WI38 (cell line): ENCODE measurements at regions not wholly inside any gene's neighbourhood (a gene's known extent, or its start where the extent isn't known, plus 50 kb on each side); places are given as distances from the start of the nearest gene placed in this dataset.

Source experiments
- H3K4me3 ChIP-seq: 2 replicates; pipeline ENCODE4 v1.5.1; 2011; ENCODE audit warnings: low read depth, mild to moderate bottlenecking, control low read depth, low read length
- TF ChIP-seq, protein P1 (sequence below): IDR thresholded peaks from 2 replicates; pipeline ENCODE4 v1.5.1; 2012; ENCODE audit warnings: low read depth, mild to moderate bottlenecking, control low read depth, low read length

DNA sequence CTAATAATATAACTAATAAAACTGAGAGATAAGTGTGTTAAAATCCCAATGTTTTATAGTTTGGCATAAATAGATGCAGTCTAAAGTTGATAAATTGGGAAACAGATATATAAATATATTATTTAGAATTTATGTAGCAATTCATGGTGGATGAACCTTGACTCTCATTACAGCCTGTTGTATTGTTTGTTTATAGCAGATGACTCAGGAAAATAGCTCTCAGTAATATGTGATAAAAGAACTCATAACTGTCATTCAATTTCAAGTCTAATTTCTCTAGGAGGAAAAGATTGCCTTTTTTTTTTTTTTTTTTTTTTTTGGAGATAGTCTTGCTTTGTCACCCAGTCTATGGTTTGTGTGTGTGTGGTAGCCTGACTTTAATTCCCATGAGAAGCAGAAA is 603.2 kb upstream of the PKN2 start:
- TF ChIP-seq, protein P1, sequence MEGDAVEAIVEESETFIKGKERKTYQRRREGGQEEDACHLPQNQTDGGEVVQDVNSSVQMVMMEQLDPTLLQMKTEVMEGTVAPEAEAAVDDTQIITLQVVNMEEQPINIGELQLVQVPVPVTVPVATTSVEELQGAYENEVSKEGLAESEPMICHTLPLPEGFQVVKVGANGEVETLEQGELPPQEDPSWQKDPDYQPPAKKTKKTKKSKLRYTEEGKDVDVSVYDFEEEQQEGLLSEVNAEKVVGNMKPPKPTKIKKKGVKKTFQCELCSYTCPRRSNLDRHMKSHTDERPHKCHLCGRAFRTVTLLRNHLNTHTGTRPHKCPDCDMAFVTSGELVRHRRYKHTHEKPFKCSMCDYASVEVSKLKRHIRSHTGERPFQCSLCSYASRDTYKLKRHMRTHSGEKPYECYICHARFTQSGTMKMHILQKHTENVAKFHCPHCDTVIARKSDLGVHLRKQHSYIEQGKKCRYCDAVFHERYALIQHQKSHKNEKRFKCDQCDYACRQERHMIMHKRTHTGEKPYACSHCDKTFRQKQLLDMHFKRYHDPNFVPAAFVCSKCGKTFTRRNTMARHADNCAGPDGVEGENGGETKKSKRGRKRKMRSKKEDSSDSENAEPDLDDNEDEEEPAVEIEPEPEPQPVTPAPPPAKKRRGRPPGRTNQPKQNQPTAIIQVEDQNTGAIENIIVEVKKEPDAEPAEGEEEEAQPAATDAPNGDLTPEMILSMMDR: no peak
- no peak overlapping the region for H3K4me3 ChIP-seq

GRCh38 chr1:88088481-88088880 is 595.6 kb upstream of the PKN2 start:
- TF ChIP-seq, protein P1: no peak
- H3K4me3 ChIP-seq: no peak overlapping the region

GRCh38 chr1:88089961-88090360 is 594.1 kb upstream of the PKN2 start:
- no peak overlapping the region for H3K4me3 ChIP-seq
- TF ChIP-seq, protein P1: no peak

DNA sequence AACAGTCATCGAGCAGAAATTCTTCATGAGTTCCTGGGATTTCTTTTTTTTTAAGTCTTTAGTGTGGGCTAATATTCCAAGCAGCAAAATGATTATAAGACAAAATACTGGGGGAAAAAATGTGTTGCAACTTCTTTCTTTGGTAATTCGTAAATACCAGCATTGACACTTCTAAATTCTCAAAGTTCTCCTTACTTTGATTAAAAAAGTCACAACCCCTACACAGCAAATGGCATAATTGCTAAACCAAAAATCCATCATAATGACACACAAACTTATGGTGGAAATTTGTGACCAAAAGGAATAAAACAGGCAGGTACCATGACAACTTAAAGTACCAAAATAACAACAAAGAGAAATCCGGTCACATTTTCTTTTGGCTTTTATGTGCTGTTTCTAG is 585.2 kb upstream of the PKN2 start:
- TF ChIP-seq, protein P1: no peak
- no peak overlapping the region for H3K4me3 ChIP-seq

DNA sequence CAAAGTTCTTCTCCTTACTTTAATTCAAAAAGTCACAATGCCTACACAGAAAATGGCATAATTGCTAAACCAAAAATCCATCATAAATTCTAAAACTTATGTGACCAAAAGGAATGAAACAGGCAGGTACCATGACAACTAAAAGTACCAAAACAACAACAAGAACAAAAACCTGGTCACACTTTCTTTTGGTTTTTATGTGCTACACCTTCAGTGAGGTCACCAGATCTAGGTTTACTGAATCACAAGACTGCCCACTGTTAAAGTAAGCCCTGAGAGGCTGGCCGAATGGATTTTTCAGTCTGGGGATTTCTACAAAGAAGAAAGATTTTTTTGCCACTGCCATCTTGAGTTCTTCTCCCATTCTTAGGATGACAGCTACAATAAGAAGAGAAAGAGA is 583.0 kb upstream of the PKN2 start:
- H3K4me3 ChIP-seq: no peak overlapping the region

DNA sequence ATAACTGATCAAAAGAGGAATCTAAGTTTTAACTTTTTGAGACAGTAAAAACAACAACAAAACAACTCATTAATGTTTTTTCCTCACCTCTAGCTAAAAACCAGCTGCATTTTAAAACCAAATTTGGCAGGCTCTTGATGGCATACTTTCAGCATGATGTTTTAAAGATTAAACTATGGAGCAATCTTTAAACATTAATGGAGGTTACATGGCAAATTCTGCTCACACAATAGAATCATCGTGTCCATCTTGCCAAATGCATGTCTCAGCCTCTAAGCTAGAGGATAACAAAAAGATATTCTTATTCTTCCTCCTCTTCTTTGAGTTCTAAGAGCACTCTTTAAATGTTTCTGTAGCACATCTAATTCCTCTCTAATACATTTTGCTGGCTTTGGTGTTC is 579.8 kb upstream of the PKN2 start:
- H3K4me3 ChIP-seq: no peak overlapping the region
- TF ChIP-seq, protein P1: no peak

More for the DNA sequence above, 583.0 kb upstream of the PKN2 start:
- TF ChIP-seq, protein P1: no peak

- H3K4me3 ChIP-seq: no peak overlapping the region
- TF ChIP-seq, protein P1: no peak
Measured at GRCh38 chr1:88104886-88105285, 579.2 kb upstream of the PKN2 start.
